Esophagus muscularis mucosa (tissue), 2 donors: ENCODE measurements at regions not wholly inside any gene's neighbourhood (a gene's known extent, or its start where the extent isn't known, plus 50 kb on each side); places are given as distances from the start of the nearest gene placed in this dataset.

Experiments
- EP300 ChIP-seq: sonication (generic); formaldehyde crosslinking; IDR thresholded peaks from one replicate; pipeline ENCODE4 v1.6.1; 2017; ENCODE audit warnings: antibody characterized with exemption
- POLR2A ChIP-seq: fragments of 450-650 bp; IDR thresholded peaks from one replicate; pipeline ENCODE4 v1.6.1; 2017; ENCODE audit warnings: antibody characterized with exemption, moderate library complexity, mild to moderate bottlenecking, low read depth

DNA sequence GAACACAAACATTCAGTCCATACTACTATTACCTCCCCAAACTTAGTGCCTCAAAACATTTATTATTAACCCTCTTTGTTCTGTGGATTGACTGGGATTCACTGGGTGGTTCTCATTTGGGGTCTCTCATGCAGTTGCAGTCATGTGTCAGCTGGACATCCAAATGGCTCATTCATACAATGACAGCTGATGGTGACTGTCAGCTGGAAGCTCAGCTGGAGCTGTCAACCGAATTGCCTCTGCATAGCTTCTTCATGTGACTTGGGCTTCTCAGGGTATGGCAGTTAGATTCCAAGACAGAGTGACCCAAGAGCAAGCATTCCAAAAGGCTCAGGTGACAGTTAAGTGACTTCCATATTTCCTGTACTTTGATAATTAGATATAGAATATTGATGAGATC lies 85.2 kb downstream of the CCDC34 start:
- no peak for TF ChIP-seq POLR2A
- TF ChIP-seq EP300 = no peak
